CD4-positive, alpha-beta T cell treated with Interleukin-17A for 1 hour (primary cell): ENCODE measurements at regions not wholly inside any gene's neighbourhood (a gene's known extent, or its start where the extent isn't known, plus 50 kb on each side); places are given as distances from the start of the nearest gene placed in this dataset.
"Not testable (repeated sequence)": the region's sequence is repeated elsewhere in the genome, so short reads cannot be mapped to it uniquely, and the experiment has no call there.

Experiments
- DNase-seq: peaks from one replicate; pipeline ENCODE4 v3.0.0-alpha.2; 2020

- no peak for DNase-seq
Measured at GRCh38 chr2:163062524-163062923, 224.0 kb upstream of the KCNH7 start.

- DNase-seq = no peak
Measured at GRCh38 chr2:163046615-163047014, 208.0 kb upstream of the KCNH7 start.

- no peak for DNase-seq
Measured at GRCh38 chr2:163045830-163046229, 207.3 kb upstream of the KCNH7 start.

- no peak for DNase-seq
Measured at GRCh38 chr2:163044114-163044513, 205.5 kb upstream of the KCNH7 start.

- no peak for DNase-seq
Measured at GRCh38 chr2:163043201-163043600, 204.6 kb upstream of the KCNH7 start.

GRCh38 chr2:163039266-163039665, 200.7 kb upstream of the KCNH7 start:
- DNase-seq = no peak

- DNase-seq = no peak
Measured at GRCh38 chr2:163028807-163029206, 190.2 kb upstream of the KCNH7 start.

GRCh38 chr2:163026136-163026775, 187.7 kb upstream of the KCNH7 start:
- DNase-seq = not testable (repeated sequence)

- DNase-seq = not testable (repeated sequence)
Measured at GRCh38 chr2:163016882-163017281, 178.3 kb upstream of the KCNH7 start.

GRCh38 chr2:163011000-163011399, 172.4 kb upstream of the KCNH7 start:
- no peak for DNase-seq

- no peak for DNase-seq
Measured at GRCh38 chr2:163008642-163009041, 170.1 kb upstream of the KCNH7 start.

GRCh38 chr2:162994718-162995117, 156.2 kb upstream of the KCNH7 start:
- DNase-seq = no peak

GRCh38 chr2:162992828-162993227, 154.3 kb upstream of the KCNH7 start:
- no peak for DNase-seq

- DNase-seq = no peak
Measured at GRCh38 chr2:162989507-162989906, 150.9 kb upstream of the KCNH7 start.

- no peak for DNase-seq
Measured at GRCh38 chr2:162974771-162975170, 136.2 kb upstream of the KCNH7 start.

GRCh38 chr2:162972383-162972782, 133.8 kb upstream of the KCNH7 start:
- DNase-seq = no peak

GRCh38 chr2:162968306-162968705, 129.7 kb upstream of the KCNH7 start:
- DNase-seq = no peak

GRCh38 chr2:162967811-162968210, 129.2 kb upstream of the KCNH7 start:
- DNase-seq = no peak

GRCh38 chr2:162967147-162967546, 128.6 kb upstream of the KCNH7 start:
- DNase-seq = no peak

- no peak for DNase-seq
Measured at GRCh38 chr2:162965191-162965590, 126.6 kb upstream of the KCNH7 start.

GRCh38 chr2:162964513-162964912, 125.9 kb upstream of the KCNH7 start:
- no peak for DNase-seq

- no peak for DNase-seq
Measured at GRCh38 chr2:162963156-162963555, 124.6 kb upstream of the KCNH7 start.

GRCh38 chr2:162945785-162946184, 107.2 kb upstream of the KCNH7 start:
- no peak for DNase-seq

- DNase-seq = no peak
Measured at GRCh38 chr2:162938387-162938786, 99.8 kb upstream of the KCNH7 start.

GRCh38 chr2:162934191-162934590, 95.6 kb upstream of the KCNH7 start:
- no peak for DNase-seq

GRCh38 chr2:162932416-162932815, 93.8 kb upstream of the KCNH7 start:
- no peak for DNase-seq
